Adrenal gland (tissue), 9 donors: ENCODE measurements at regions not wholly inside any gene's neighbourhood (a gene's known extent, or its start where the extent isn't known, plus 50 kb on each side); places are given as distances from the start of the nearest gene placed in this dataset.

Source experiments
- DNase-seq, 7 donors: peaks; one replicate each; pipeline ENCODE4 v3.0.0-alpha.2; 2019 to 2020
- H3K27ac ChIP-seq, 5 donors: fragments of 200-600 bp; sonication (generic) in 4 of 5; 1 replicate in 3 of 5; 2 replicates in 2 of 5; pipeline versions ENCODE4 v1.5.1 to v1.8.0; 2016 to 2020; ENCODE audit warnings: mild to moderate bottlenecking in 1 of 5
- H3K27me3 ChIP-seq: fragments of 200-600 bp; 2 replicates; pipeline ENCODE4 v1.8.0; 2021
- H3K36me3 ChIP-seq, 2 donors: fragments of 200-600 bp; replicated peaks in 1 of 2; 1 replicate in 1 of 2; 2 replicates in 1 of 2; pipeline versions ENCODE4 v1.5.1 to v1.8.0; 2018 to 2022
- H3K4me1 ChIP-seq, 2 donors: fragments of 200-600 bp; replicated peaks in 1 of 2; 1 replicate in 1 of 2; 2 replicates in 1 of 2; pipeline versions ENCODE4 v1.5.1 to v1.8.0; 2018 to 2021
- H3K4me3 ChIP-seq, 4 donors: fragments of 200-600 bp; sonication (generic) in 3 of 4; one replicate each; pipeline ENCODE4 v1.5.1; 2016 to 2018
- H3K9me3 ChIP-seq, 3 donors: fragments of 200-600 bp; sonication (generic) in 1 of 3; replicated peaks in 1 of 3; 1 replicate in 2 of 3; 2 replicates in 1 of 3; pipeline versions ENCODE4 v1.5.1 to v1.8.0; 2016 to 2021
- CTCF ChIP-seq, 6 experiments: fragments of 450-650 bp in 4 of 6; fragments of 200-600 bp in 2 of 6; sonication (generic) in 1 of 6; IDR thresholded peaks; 1 replicate in 5 of 6; 2 replicates in 1 of 6; pipeline versions ENCODE4 v1.5.1 to v1.8.0; 2016 to 2021; ENCODE audit warnings: antibody characterized with exemption in 6 of 6, mild to moderate bottlenecking in 2 of 6, moderate library complexity in 1 of 6
- POLR2A ChIP-seq, 2 donors: fragments of 450-650 bp; IDR thresholded peaks; one replicate each; pipeline ENCODE4 v1.6.1; 2017; ENCODE audit warnings: antibody characterized with exemption in 2 of 2, mild to moderate bottlenecking in 2 of 2, moderate library complexity in 1 of 2
- WGBS, 4 donors: extraction: QIAGEN DNeasy Blood & Tissue Kit in 2 of 4; methylation state at CpG; one replicate each; pipeline versions ENCODE4 v1.1.5 to v1.1.7; 2013 to 2017; 5-methylcytosine and 5-hydroxymethylcytosine counted together
- intact Hi-C, 2 donors: fragments of 100-400 bp; cut with DNase I; formaldehyde crosslinking; loops; one replicate each; pipeline versions ENCODE4 v1.14.1 to v1.15.0; 2022 to 2023
- donor health status: healthy with polysubstance abuse.
- donor health status: Bipolar disorder and iron deficiency.
- donor health status: DM: yes; HTN: yes; CAD: no.
- donor health status: DM: no; HTN: no; CAD: no.
- donor health status: DM: no; HTN: no; CAD: no.

- intact Hi-C loops = no loop called here
- H3K27ac ChIP-seq = no peak overlapping the region
- TF ChIP-seq CTCF (IDR thresholded peaks at IDR 0.05) = no peak
- TF ChIP-seq POLR2A (IDR thresholded peaks at IDR 0.05) = no peak
- 70 to 80% (median 79%) methylated on average over 3 of the region's 3 CpGs for WGBS, 4 donors
- H3K36me3 ChIP-seq = no peaks in the 10 kb centered on the region
- no peaks in the 10 kb centered on the region for H3K27me3 ChIP-seq
- no peak for DNase-seq
- no peaks in the 10 kb centered on the region for H3K4me1 ChIP-seq
- H3K4me3 ChIP-seq = no peak overlapping the region
- H3K9me3 ChIP-seq = no peaks in the 10 kb centered on the region
Observed at GRCh38 chr16:73997340-73997711, 299.3 kb upstream of the PSMD7 start.

GRCh38 chr16:73996624-73997339 lies 299.8 kb upstream of the PSMD7 start:
- 65 to 71% (median 69%) methylated on average over 11 of the region's 11 CpGs for WGBS, 4 donors
- DNase-seq = no peak
- intact Hi-C loops = no loop called here
- TF ChIP-seq POLR2A (IDR thresholded peaks at IDR 0.05) = no peak
- no peak for TF ChIP-seq CTCF (IDR thresholded peaks at IDR 0.05)
- no peak overlapping the region for H3K4me3 ChIP-seq
- H3K27me3 ChIP-seq = no peaks in the 10 kb centered on the region
- no peaks in the 10 kb centered on the region for H3K4me1 ChIP-seq
- no peak overlapping the region for H3K27ac ChIP-seq
- no peaks in the 10 kb centered on the region for H3K9me3 ChIP-seq
- no peaks in the 10 kb centered on the region for H3K36me3 ChIP-seq

GRCh38 chr16:73993878-73994277 lies 302.7 kb upstream of the PSMD7 start:
- Histone ChIP-seq H3K27ac (no peak overlapping the region), H3K36me3 (no peaks in the 10 kb centered on the region), H3K4me1 (no peaks in the 10 kb centered on the region), H3K9me3 (no peaks in the 10 kb centered on the region), H3K4me3 (no peak overlapping the region), H3K27me3 (no peaks in the 10 kb centered on the region)
- no peak for DNase-seq
- no peak for TF ChIP-seq POLR2A (IDR thresholded peaks at IDR 0.05)
- WGBS, 4 donors = 50 to 57% (median 52%) methylated on average over 1 of the region's 1 CpG
- intact Hi-C loops = no loop called here

GRCh38 chr16:73978407-73978784 lies 318.2 kb upstream of the PSMD7 start:
- 89 to 90% (median 90%) methylated on average over 5 of the region's 5 CpGs for WGBS, 4 donors
- TF ChIP-seq CTCF (IDR thresholded peaks at IDR 0.05) = no peak
- no peak for TF ChIP-seq POLR2A (IDR thresholded peaks at IDR 0.05)
- no peaks in the 10 kb centered on the region for H3K36me3 ChIP-seq
- H3K4me3 ChIP-seq = no peak overlapping the region
- H3K9me3 ChIP-seq = no peaks in the 10 kb centered on the region
- no peak for DNase-seq
- no peak overlapping the region for H3K27ac ChIP-seq
- H3K4me1 ChIP-seq = no peaks in the 10 kb centered on the region
- no peaks in the 10 kb centered on the region for H3K27me3 ChIP-seq
- intact Hi-C loops = no loop called here

- TF ChIP-seq CTCF (IDR thresholded peaks at IDR 0.05) (no peak), POLR2A (IDR thresholded peaks at IDR 0.05) (no peak)
- H3K4me1 ChIP-seq = no peaks in the 10 kb centered on the region
Observed at GRCh38 chr16:73976644-73977043, 320.0 kb upstream of the PSMD7 start.

More at GRCh38 chr16:73976644-73977043, 320.0 kb upstream of the PSMD7 start:
- Histone ChIP-seq H3K9me3 (no peaks in the 10 kb centered on the region), H3K4me3 (no peak overlapping the region), H3K27ac (no peak overlapping the region), H3K27me3 (no peaks in the 10 kb centered on the region), H3K36me3 (no peaks in the 10 kb centered on the region)
- no peak for DNase-seq
- WGBS, 4 donors = 68 to 82% (median 74%) methylated on average over 3 of the region's 3 CpGs
- intact Hi-C loops = no loop called here
